Liver (tissue), 3 donors: ENCODE measurements at regions not wholly inside any gene's neighbourhood (a gene's known extent, or its start where the extent isn't known, plus 50 kb on each side); places are given as distances from the start of the nearest gene placed in this dataset.

Experiments
- ATF3 ChIP-seq: IDR thresholded peaks from 2 replicates; pipeline ENCODE4 v1.6.1; 2016; ENCODE audit warnings: antibody characterized with exemption
- CTCF ChIP-seq: fragments of 150-350 bp; IDR thresholded peaks from 2 replicates; pipeline ENCODE4 v1.5.1; 2017; ENCODE audit warnings: improper control_type of control experiment, low read depth, low read length; ENCODE audit not compliant: missing input control
- REST ChIP-seq: IDR thresholded peaks from 2 replicates; pipeline ENCODE4 v1.6.1; 2016; ENCODE audit warnings: antibody characterized with exemption, mild to moderate bottlenecking
- SP1 ChIP-seq: IDR thresholded peaks from 2 replicates; pipeline ENCODE4 v1.6.1; 2018; ENCODE audit warnings: antibody characterized with exemption, mild to moderate bottlenecking
- TAF1 ChIP-seq: conservative IDR thresholded peaks from 2 replicates; pipeline ENCODE4 v1.6.1; 2016; ENCODE audit warnings: antibody characterized with exemption, mild to moderate bottlenecking
- ZBTB33 ChIP-seq: IDR thresholded peaks from 2 replicates; pipeline ENCODE4 v1.6.1; 2016; ENCODE audit warnings: antibody characterized with exemption
- donor health status: healthy.
- donor health status: healthy.

- TF ChIP-seq CTCF (no peak), REST (no peak), SP1 (no peak), ZBTB33 (no peak), ATF3 (no peak), TAF1 (no peak)
Observed at GRCh38 chr6:98769546-98769945, 64.8 kb upstream of the POU3F2 start.
